Mesenchymal stem cell (in vitro differentiated cells and primary cell): ENCODE measurements at regions not wholly inside any gene's neighbourhood (a gene's known extent, or its start where the extent isn't known, plus 50 kb on each side); places are given as distances from the start of the nearest gene placed in this dataset.

Source experiments
- DNase-seq: peaks from one replicate; pipeline ENCODE4 v3.0.0-alpha.2; 2013
- H2AFZ ChIP-seq: one replicate; pipeline ENCODE4 v1.6.1; 2013; ENCODE audit warnings: low read depth, mild to moderate bottlenecking, control low read depth, inconsistent platforms, low read length, moderate library complexity
- H2AK5ac ChIP-seq: 2 replicates; pipeline ENCODE4 v1.6.1; 2013; ENCODE audit warnings: low read length, moderate library complexity, mild to moderate bottlenecking, inconsistent platforms; ENCODE audit not compliant: severe bottlenecking
- H2BK120ac ChIP-seq: one replicate; pipeline ENCODE4 v1.6.1; 2013; ENCODE audit warnings: low read depth, mild to moderate bottlenecking, inconsistent platforms, low read length, moderate library complexity
- H2BK12ac ChIP-seq, 2 experiments: one replicate each; pipeline ENCODE4 v1.6.1; 2013; ENCODE audit warnings: inconsistent platforms in 2 of 2, low read length in 2 of 2, mild to moderate bottlenecking in 2 of 2, moderate library complexity in 2 of 2, control low read depth in 1 of 2
- H2BK15ac ChIP-seq: one replicate; pipeline ENCODE4 v1.6.1; 2013; ENCODE audit warnings: mild to moderate bottlenecking, low read depth, inconsistent platforms; ENCODE audit not compliant: poor library complexity, severe bottlenecking
- H2BK5ac ChIP-seq: 2 replicates; pipeline ENCODE4 v1.6.1; 2013; ENCODE audit warnings: low read depth, mild to moderate bottlenecking, low read length, control low read depth, inconsistent platforms; ENCODE audit not compliant: poor library complexity, severe bottlenecking
- H3K14ac ChIP-seq, 2 experiments: one replicate each; pipeline ENCODE4 v1.6.1; 2013; ENCODE audit warnings: inconsistent platforms in 2 of 2, low read length in 2 of 2, control low read depth in 1 of 2, mild to moderate bottlenecking in 1 of 2, moderate library complexity in 1 of 2
- H3K18ac ChIP-seq, 2 experiments: one replicate each; pipeline ENCODE4 v1.6.1; 2013; ENCODE audit warnings: inconsistent platforms in 2 of 2, low read length in 2 of 2, control low read depth in 1 of 2, low read depth in 1 of 2, mild to moderate bottlenecking in 1 of 2
- H3K23ac ChIP-seq, 2 experiments: one replicate each; pipeline ENCODE4 v1.6.1; 2013; ENCODE audit warnings: inconsistent platforms in 2 of 2, low read length in 2 of 2, mild to moderate bottlenecking in 2 of 2, moderate library complexity in 2 of 2, control low read depth in 1 of 2
- H3K27ac ChIP-seq: 2 replicates; pipeline ENCODE4 v1.5.1; 2013; ENCODE audit warnings: mild to moderate bottlenecking, moderate library complexity, low read length, control low read depth, inconsistent platforms; ENCODE audit not compliant: poor library complexity, severe bottlenecking
- H3K27me3 ChIP-seq, 2 experiments: 2 replicates each; pipeline versions ENCODE4 v1.6.1 to v1.7.0; 2013; ENCODE audit warnings: low read length in 2 of 2, mild to moderate bottlenecking in 2 of 2, moderate library complexity in 2 of 2, control low read depth in 1 of 2, inconsistent platforms in 1 of 2; ENCODE audit not compliant: control insufficient read depth in 1 of 2, insufficient read depth in 1 of 2
- H3K36me3 ChIP-seq, 2 experiments: 2 replicates each; pipeline versions ENCODE4 v1.6.1 to v1.7.0; 2013; ENCODE audit warnings: low read length in 2 of 2, control low read depth in 1 of 2, inconsistent platforms in 1 of 2, low read depth in 1 of 2, mild to moderate bottlenecking in 1 of 2; ENCODE audit not compliant: insufficient read depth in 2 of 2, control insufficient read depth in 1 of 2
- H3K4ac ChIP-seq, 2 experiments: one replicate each; pipeline ENCODE4 v1.6.1; 2013; ENCODE audit warnings: inconsistent platforms in 2 of 2, low read length in 2 of 2, mild to moderate bottlenecking in 2 of 2, moderate library complexity in 2 of 2, control low read depth in 1 of 2, low read depth in 1 of 2
- H3K4me1 ChIP-seq: 2 replicates; pipeline ENCODE4 v1.6.1; 2013; ENCODE audit warnings: low read depth, low read length, control low read depth; ENCODE audit not compliant: control insufficient read depth, insufficient read depth
- H3K4me2 ChIP-seq: 2 replicates; pipeline ENCODE4 v1.6.1; 2013; ENCODE audit warnings: low read length, mild to moderate bottlenecking, inconsistent platforms; ENCODE audit not compliant: poor library complexity, severe bottlenecking
- H3K4me3 ChIP-seq, 2 experiments: 2 replicates each; pipeline versions ENCODE4 v1.5.1 to v1.7.0; 2013; ENCODE audit warnings: low read length in 2 of 2, mild to moderate bottlenecking in 2 of 2, control low read depth in 1 of 2, low read depth in 1 of 2; ENCODE audit not compliant: insufficient read depth in 1 of 2
- H3K79me1 ChIP-seq: replicated peaks from 2 replicates; pipeline ENCODE4 v1.6.1; 2013; ENCODE audit warnings: mild to moderate bottlenecking, control low read depth, low read length, inconsistent platforms; ENCODE audit not compliant: poor library complexity, severe bottlenecking
- H3K9ac ChIP-seq: 2 replicates; pipeline ENCODE4 v1.7.0; 2013; ENCODE audit warnings: mild to moderate bottlenecking, low read length, moderate library complexity
- H3K9me3 ChIP-seq: 2 replicates; pipeline ENCODE4 v1.7.0; 2013; ENCODE audit warnings: mild to moderate bottlenecking, low read length; ENCODE audit not compliant: control insufficient read depth
- H4K8ac ChIP-seq: one replicate; pipeline ENCODE4 v1.6.1; 2013; ENCODE audit warnings: inconsistent platforms, mild to moderate bottlenecking, low read length, moderate library complexity
- H4K91ac ChIP-seq: one replicate; pipeline ENCODE4 v1.6.1; 2013; ENCODE audit warnings: mild to moderate bottlenecking, low read length, inconsistent platforms
- WGBS: methylation state at CpG from one replicate; pipeline ENCODE4 v1.1.7; 2013; ENCODE audit warnings: mixed read lengths; 5-methylcytosine and 5-hydroxymethylcytosine counted together

DNA sequence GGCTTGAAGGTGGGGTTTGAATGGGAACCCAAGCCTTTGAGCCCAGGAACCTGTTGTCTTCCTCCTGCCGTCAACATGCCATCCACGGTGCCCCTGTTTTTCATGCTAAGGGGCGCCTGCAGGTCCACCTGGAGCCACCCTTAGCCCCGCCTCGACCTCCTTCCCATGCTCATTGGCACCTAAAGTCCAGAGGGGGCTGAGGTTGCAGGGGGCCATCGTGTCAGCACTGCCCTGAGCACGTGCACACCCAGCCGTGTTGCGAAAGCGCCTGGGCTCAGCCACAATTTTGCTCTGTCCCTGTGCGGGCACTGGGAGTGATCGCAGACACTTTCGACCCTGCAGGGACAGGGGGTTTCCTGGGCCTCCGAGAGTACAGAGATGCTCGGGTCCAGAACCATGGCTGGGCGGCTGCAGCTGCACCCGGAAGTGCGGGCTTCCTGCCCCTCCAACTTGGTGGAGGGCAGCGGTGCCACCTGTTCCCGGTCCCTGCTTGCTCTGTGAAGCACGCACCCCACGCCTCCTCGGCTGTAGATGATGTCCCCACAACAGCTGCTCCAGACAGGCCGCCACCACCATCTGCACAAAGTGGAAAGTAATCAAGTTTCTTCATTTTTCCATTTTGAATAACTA is 454.7 kb downstream of the CDH8 start:
- Histone ChIP-seq H3K4me1 (no peaks in the 10 kb centered on the region), H3K9ac (no peak overlapping the region), H3K9me3 (peaks cover 2% of the 10 kb centered on the region), H3K27me3 (no peaks in the 10 kb centered on the region), H2BK120ac (no peak overlapping the region), H3K4ac (no peak overlapping the region), H3K18ac (no peak overlapping the region), H3K14ac (no peak overlapping the region), H2AK5ac (no peak overlapping the region), H2BK5ac (no peak overlapping the region), H2BK15ac (no peak overlapping the region), H3K36me3 (no peaks in the 10 kb centered on the region), H3K4me3 (no peak overlapping the region), H3K79me1 (no peaks in the 10 kb centered on the region), H3K23ac (no peak overlapping the region), H3K27ac (no peak overlapping the region), H3K4me2 (no peak overlapping the region), H2AFZ (no peak overlapping the region), H4K91ac (no peak overlapping the region), H2BK12ac (no peak overlapping the region), H4K8ac (no peak overlapping the region)
- WGBS, result 87% methylated on average over 24 of the region's 24 CpGs
- no peak for DNase-seq

DNA sequence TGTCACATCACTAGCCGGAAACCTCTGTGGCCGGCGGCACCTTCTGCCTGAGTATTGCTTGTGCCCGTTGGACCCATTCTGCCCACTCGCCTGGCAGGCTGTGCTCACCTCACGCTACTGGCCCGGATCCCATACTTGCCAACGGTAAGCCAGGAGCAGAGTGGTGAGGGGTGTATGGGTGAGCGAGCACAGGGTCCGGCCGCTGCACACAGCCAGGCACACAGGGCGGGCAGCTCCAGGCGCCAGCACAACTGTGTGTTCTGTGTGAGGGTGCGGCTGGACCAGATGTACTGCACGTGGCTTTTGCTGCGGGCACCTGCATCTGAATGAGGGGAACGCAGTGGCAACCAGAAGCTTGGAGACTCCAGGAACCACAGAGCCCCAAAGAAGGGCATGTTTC is 455.7 kb downstream of the CDH8 start:
- Histone ChIP-seq H3K18ac (no peak overlapping the region), H3K9me3 (peaks cover 2% of the 10 kb centered on the region), H3K79me1 (no peaks in the 10 kb centered on the region), H3K27ac (no peak overlapping the region), H2BK5ac (no peak overlapping the region), H2AK5ac (no peak overlapping the region), H3K4me2 (no peak overlapping the region), H3K4ac (no peak overlapping the region), H4K91ac (no peak overlapping the region), H4K8ac (no peak overlapping the region), H3K36me3 (no peaks in the 10 kb centered on the region), H3K4me3 (no peak overlapping the region), H2BK15ac (no peak overlapping the region), H2BK12ac (no peak overlapping the region), H3K27me3 (no peaks in the 10 kb centered on the region), H3K23ac (no peak overlapping the region), H3K9ac (no peak overlapping the region), H3K4me1 (no peaks in the 10 kb centered on the region), H3K14ac (no peak overlapping the region), H2AFZ (no peak overlapping the region), H2BK120ac (no peak overlapping the region)
- DNase-seq, result no peak
- WGBS, result 94% methylated on average over 17 of the region's 17 CpGs

DNA sequence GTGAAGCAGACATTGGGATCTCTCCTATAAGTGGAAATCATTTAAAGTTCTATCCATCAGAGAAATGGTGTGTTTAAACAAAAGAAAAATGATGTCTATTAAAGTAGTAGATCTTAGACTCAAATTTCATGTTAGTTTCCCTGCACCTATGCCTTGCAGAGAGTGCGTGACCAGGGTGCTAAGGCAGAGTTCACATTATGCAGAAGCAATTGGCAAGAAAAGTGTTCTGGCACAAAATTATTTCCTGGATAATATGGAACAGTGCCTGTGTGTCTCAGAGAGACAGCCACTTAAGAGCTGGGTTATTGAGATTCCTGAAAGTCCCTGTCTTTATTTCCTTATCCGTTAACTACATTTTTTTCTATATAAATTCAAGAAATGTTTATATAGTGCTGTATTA is 457.0 kb downstream of the CDH8 start:
- Histone ChIP-seq H2BK12ac (no peak overlapping the region), H3K79me1 (no peaks in the 10 kb centered on the region), H3K27ac (no peak overlapping the region), H2AFZ (no peak overlapping the region), H2BK15ac (no peak overlapping the region), H4K8ac (no peak overlapping the region), H3K4me1 (no peaks in the 10 kb centered on the region), H2AK5ac (no peak overlapping the region), H3K36me3 (no peaks in the 10 kb centered on the region), H4K91ac (no peak overlapping the region), H2BK120ac (no peak overlapping the region), H3K9me3 (peaks cover 6% of the 10 kb centered on the region), H3K4ac (no peak overlapping the region), H3K14ac (no peak overlapping the region), H3K18ac (no peak overlapping the region), H2BK5ac (no peak overlapping the region), H3K4me2 (no peak overlapping the region), H3K9ac (no peak overlapping the region), H3K27me3 (no peaks in the 10 kb centered on the region), H3K23ac (no peak overlapping the region), H3K4me3 (no peak overlapping the region)
- 94% methylated on average over 1 of the region's 2 CpGs for WGBS
- no peak for DNase-seq

DNA sequence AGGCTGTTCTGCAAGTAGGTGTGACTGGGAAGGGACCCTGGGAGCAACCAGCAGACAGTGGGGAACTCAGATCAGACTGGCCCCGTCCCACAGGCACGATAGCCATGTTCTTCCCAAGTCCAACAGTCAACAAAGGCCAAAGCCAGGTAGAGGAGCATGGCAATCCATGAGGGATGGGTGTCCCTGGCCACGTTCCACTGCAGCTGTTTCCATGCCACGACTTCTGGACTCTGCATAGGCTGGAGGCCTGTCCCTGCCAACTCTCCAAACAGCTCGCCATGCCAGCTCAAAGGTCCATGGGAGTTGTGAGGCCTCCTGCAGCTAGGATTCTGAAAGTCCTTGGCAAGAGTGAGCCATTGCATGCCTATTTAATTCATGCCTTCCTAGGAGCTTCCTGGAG is 459.8 kb downstream of the CDH8 start:
- Histone ChIP-seq H3K36me3 (no peaks in the 10 kb centered on the region), H3K9ac (no peak overlapping the region), H3K14ac (no peak overlapping the region), H3K4me3 (no peak overlapping the region), H3K27ac (no peak overlapping the region), H4K91ac (no peak overlapping the region), H2BK15ac (no peak overlapping the region), H2BK5ac (no peak overlapping the region), H2BK12ac (no peak overlapping the region), H2BK120ac (no peak overlapping the region), H3K4ac (no peak overlapping the region), H3K9me3 (peaks cover 6% of the 10 kb centered on the region), H3K4me2 (no peak overlapping the region), H2AK5ac (no peak overlapping the region), H2AFZ (no peak overlapping the region), H3K79me1 (no peaks in the 10 kb centered on the region), H3K23ac (no peak overlapping the region), H3K18ac (no peak overlapping the region), H3K27me3 (no peaks in the 10 kb centered on the region), H3K4me1 (no peaks in the 10 kb centered on the region), H4K8ac (no peak overlapping the region)
- DNase-seq, result no peak
- 71% methylated on average over 5 of the region's 5 CpGs for WGBS
